ENCODE measurements at regions not wholly inside any gene's neighbourhood (a gene's known extent, or its start where the extent isn't known, plus 50 kb on each side); places are given as distances from the start of the nearest gene placed in this dataset.

DNA sequence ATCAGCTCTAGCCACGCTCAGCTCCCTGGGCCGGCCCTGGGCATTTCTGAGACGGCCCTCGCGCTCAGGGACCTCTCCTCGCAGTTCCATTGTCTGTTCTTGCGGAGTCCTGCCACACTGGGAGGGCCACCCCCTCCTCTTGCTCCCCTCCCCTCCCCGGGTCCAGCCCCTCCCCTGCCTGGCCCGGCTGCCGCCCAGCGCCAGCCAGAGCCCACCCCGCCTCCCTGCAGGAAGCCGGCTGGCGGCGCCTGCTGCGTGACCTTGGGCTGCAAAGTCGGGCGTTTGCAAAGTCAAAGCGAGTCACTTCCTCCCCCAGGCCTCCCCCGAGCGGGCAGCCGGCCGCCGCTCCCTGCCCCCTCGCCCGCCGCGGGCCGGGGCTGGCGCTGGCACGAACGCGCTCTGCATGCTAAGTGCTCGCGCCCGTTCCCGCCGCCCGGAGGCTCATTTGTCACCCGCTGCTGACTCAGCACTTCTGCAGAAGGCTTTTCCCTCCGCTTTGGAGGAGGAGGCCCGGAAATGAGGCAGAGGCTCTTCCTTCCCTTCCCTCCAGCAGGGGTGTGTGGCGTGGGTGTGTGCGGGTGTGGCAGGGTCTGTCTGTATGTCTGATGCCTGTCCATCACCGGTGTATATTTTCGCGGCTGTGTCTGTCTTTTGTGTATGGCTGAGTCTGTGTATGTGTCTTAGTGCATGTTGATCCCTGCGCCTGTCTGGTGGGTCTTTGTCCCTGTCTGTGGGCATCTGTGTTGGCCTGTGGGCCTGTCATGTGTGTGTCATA lies 72.0 kb downstream of the IRF2BPL start:
- TF ChIP-seq, protein P1, sequence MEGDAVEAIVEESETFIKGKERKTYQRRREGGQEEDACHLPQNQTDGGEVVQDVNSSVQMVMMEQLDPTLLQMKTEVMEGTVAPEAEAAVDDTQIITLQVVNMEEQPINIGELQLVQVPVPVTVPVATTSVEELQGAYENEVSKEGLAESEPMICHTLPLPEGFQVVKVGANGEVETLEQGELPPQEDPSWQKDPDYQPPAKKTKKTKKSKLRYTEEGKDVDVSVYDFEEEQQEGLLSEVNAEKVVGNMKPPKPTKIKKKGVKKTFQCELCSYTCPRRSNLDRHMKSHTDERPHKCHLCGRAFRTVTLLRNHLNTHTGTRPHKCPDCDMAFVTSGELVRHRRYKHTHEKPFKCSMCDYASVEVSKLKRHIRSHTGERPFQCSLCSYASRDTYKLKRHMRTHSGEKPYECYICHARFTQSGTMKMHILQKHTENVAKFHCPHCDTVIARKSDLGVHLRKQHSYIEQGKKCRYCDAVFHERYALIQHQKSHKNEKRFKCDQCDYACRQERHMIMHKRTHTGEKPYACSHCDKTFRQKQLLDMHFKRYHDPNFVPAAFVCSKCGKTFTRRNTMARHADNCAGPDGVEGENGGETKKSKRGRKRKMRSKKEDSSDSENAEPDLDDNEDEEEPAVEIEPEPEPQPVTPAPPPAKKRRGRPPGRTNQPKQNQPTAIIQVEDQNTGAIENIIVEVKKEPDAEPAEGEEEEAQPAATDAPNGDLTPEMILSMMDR (IDR thresholded peaks at IDR 0.05) = peak in 1 of 3 donors; percentile 8
- no peak for TF ChIP-seq POLR2A (IDR thresholded peaks at IDR 0.05)

Data from lower leg skin (tissue), 3 donors.